GM12892 (cell line): ENCODE measurements at regions not wholly inside any gene's neighbourhood (a gene's known extent, or its start where the extent isn't known, plus 50 kb on each side); places are given as distances from the start of the nearest gene placed in this dataset.

Experiments used
- POLR2A ChIP-seq: IDR thresholded peaks from 2 replicates; pipeline ENCODE4 v1.6.1; 2011; ENCODE audit warnings: low read depth, low read length, control low read depth
- TAF1 ChIP-seq: IDR thresholded peaks from 2 replicates; pipeline ENCODE4 v1.6.1; 2011; ENCODE audit warnings: low read depth, mild to moderate bottlenecking, control low read depth, low read length, borderline replicate concordance

DNA sequence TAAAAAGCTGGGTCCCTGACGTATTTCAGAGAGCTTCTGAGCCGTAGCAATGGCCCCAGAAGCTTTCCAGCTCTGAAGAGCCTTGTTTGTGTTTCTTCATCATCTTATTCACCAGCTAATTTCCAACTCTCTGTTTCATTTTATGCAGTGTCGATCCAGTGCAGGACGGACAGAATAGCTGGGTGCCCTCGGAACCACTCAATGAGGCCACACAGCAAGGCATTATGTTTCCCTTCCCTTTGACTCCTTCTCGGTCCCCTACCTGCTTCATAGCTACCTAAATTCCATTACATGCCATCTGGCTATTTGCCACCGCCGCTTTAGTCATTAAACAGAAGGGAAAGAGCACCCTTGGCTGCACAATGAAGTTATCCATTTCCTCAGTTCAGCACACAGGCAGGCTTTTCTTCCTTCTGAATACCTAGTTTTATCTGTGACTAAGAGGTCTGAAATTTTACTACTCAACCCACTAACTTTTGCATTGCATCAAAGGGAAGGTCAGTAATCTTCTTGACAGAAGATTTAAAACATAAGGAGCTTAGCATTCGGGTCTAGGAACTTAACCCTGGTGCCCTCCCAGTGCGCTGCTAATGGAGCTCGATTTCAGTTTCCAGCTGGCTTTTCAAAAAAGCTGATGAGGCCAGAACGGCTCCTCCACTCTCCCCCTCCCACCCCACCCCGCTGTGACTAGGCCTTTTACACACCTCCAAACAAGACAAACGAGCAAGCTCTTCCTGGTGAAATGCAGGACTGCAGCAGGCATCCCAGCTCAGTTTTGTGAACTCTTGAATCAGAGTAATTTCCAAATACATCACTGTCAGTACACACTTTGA lies 176.8 kb downstream of the GXYLT1 start:
- TF ChIP-seq POLR2A = no peak
- TF ChIP-seq TAF1 = no peak
